Thyroid gland (tissue), 4 donors: ENCODE measurements at regions not wholly inside any gene's neighbourhood (a gene's known extent, or its start where the extent isn't known, plus 50 kb on each side); places are given as distances from the start of the nearest gene placed in this dataset.

Experiments used
- POLR2A ChIP-seq, 2 donors: fragments of 450-650 bp; IDR thresholded peaks; one replicate each; pipeline ENCODE4 v1.6.1; 2017; ENCODE audit warnings: antibody characterized with exemption in 2 of 2, mild to moderate bottlenecking in 2 of 2, moderate library complexity in 1 of 2
- TF ChIP-seq, protein P1 (sequence below), 6 experiments: fragments of 200-600 bp in 3 of 6; fragments of 450-650 bp in 3 of 6; sonication (generic) in 3 of 6; IDR thresholded peaks; one replicate each; pipeline ENCODE4 v1.5.1; 2016 to 2019; ENCODE audit warnings: antibody characterized with exemption in 6 of 6, mild to moderate bottlenecking in 2 of 6, inconsistent platforms in 1 of 6, moderate library complexity in 1 of 6

DNA sequence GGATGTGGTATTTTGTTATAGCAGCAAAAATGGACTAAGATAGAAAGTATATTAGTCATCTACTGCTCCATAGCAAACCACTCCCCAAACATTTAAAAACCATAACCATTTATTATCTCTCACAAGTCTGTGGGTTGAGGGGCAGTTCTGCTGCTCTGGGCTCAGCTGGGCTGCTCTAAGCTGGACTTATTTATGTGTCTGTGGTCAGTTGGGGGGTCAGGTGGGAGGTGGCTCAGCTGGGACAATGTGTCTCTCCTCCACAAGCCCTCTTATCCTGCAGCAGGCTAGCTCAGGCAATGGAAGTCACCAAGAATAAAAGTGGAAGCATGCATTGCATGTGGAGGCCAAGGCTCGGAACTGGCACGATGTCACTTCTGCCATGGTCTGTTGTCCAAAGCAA lies 226.1 kb upstream of the N4BP1 start:
- TF ChIP-seq, protein P1, sequence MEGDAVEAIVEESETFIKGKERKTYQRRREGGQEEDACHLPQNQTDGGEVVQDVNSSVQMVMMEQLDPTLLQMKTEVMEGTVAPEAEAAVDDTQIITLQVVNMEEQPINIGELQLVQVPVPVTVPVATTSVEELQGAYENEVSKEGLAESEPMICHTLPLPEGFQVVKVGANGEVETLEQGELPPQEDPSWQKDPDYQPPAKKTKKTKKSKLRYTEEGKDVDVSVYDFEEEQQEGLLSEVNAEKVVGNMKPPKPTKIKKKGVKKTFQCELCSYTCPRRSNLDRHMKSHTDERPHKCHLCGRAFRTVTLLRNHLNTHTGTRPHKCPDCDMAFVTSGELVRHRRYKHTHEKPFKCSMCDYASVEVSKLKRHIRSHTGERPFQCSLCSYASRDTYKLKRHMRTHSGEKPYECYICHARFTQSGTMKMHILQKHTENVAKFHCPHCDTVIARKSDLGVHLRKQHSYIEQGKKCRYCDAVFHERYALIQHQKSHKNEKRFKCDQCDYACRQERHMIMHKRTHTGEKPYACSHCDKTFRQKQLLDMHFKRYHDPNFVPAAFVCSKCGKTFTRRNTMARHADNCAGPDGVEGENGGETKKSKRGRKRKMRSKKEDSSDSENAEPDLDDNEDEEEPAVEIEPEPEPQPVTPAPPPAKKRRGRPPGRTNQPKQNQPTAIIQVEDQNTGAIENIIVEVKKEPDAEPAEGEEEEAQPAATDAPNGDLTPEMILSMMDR (IDR thresholded peaks at IDR 0.05), result no peak
- TF ChIP-seq POLR2A (IDR thresholded peaks at IDR 0.05), result no peak
